Stimulated activated CD4-positive, alpha-beta T cell treated with anti-CD3 and anti-CD28 coated beads, Interleukin-2, amount 100 ng/mL, for 24 hours (primary cell): ENCODE measurements at regions not wholly inside any gene's neighbourhood (a gene's known extent, or its start where the extent isn't known, plus 50 kb on each side); places are given as distances from the start of the nearest gene placed in this dataset.

Experiments used
- DNase-seq, 2 donors: peaks; one replicate each; pipeline ENCODE4 v3.0.0-alpha.2; 2020

DNA sequence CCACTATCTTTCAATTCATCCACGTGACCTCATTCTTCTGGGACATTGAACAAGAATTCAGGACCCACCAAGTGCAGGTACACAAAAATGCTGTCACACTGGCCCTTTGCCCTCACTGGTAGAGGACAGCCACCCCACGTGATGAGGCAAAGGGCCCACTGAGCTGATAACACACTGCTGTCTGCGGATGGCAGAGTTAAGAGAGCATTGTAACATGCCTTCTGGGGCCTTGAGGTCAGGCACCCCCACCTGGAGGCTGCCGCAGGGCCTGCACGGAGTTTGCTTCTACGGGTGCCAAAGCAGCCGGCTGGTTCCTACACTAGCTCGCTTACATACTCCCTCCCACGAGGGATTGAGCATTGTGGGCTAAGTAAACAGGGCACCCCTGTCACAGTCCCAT lies 101.0 kb downstream of the LRIG3 start:
- no peak for DNase-seq

DNA sequence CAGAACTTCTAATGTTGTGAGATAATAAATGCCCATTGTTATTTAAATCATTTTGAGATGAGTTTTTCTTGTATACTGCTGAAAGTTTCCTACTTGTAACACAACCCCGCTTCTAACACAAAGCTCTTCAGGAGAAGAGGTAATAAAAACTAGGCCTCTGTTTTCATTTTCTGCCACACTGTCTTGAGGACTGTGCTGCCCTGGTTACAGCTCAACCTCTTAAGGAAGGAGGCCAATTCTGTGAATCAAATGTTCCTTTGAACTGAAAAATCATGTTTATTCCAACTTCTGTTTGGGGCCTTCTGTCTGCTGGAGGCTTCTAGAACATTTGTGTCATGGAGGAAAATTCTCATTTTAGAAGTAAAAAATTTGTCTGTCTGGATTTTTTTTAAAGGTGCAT lies 100.3 kb downstream of the LRIG3 start:
- no peak for DNase-seq
